ACC112 (cell line): ENCODE measurements at regions not wholly inside any gene's neighbourhood (a gene's known extent, or its start where the extent isn't known, plus 50 kb on each side); places are given as distances from the start of the nearest gene placed in this dataset.

Experiments used
- H2AFZ ChIP-seq: fragments of 200-600 bp; sonication (generic); one replicate; pipeline ENCODE4 v1.6.0; 2017; ENCODE audit warnings: antibody characterized with exemption, low read length; ENCODE audit not compliant: unreplicated experiment
- H3K27ac ChIP-seq: fragments of 200-600 bp; sonication (generic); 2 replicates; pipeline ENCODE4 v1.5.1; 2014; ENCODE audit warnings: low read depth, mild to moderate bottlenecking, antibody characterized with exemption, low read length, moderate library complexity
- H3K27me3 ChIP-seq: fragments of 200-600 bp; sonication (generic); 2 replicates; pipeline ENCODE4 v1.6.1; 2014; ENCODE audit warnings: mild to moderate bottlenecking, antibody characterized with exemption, low read length, moderate library complexity, mixed read lengths; ENCODE audit not compliant: insufficient read depth
- H3K36me3 ChIP-seq: fragments of 200-600 bp; sonication (generic); 2 replicates; pipeline ENCODE4 v1.6.1; 2016; ENCODE audit warnings: mild to moderate bottlenecking, antibody characterized with exemption, low read length, moderate library complexity, mixed read lengths; ENCODE audit not compliant: insufficient read depth
- H3K4me1 ChIP-seq: fragments of 200-600 bp; sonication (generic); one replicate; pipeline ENCODE4 v1.6.1; 2016; ENCODE audit warnings: low read length, mixed read lengths; ENCODE audit not compliant: insufficient read depth, unreplicated experiment, control insufficient read depth
- H3K4me3 ChIP-seq: fragments of 200-600 bp; sonication (generic); 2 replicates; pipeline ENCODE4 v1.5.1; 2014; ENCODE audit warnings: mild to moderate bottlenecking, low read depth, low read length
- H3K79me2 ChIP-seq: fragments of 200-600 bp; sonication (generic); one replicate; pipeline ENCODE4 v1.6.0; 2016; ENCODE audit warnings: low read length; ENCODE audit not compliant: control insufficient read depth, unreplicated experiment, insufficient read depth

DNA sequence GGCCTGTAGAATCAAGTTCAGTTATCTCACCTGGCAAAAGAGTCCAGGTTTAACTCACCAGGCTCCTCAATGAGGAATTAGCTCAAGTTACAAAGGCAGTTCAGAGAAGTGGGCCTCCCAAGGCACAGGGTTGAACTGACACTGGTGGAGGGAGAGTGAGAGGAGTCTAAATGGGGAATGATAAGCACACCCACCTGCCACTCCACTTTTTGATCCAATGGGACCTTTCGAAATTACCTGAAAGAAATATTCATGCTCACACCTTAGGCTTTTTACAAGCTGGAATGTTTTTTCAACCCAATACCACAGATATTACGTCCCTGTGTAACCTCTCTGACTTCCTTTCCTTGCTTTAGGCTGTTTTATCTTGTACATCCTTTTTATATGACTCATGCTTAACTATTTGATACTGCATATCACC is 642.7 kb upstream of the TENM4 start:
- Histone ChIP-seq H3K27ac (no peak overlapping the region), H2AFZ (no peak overlapping the region), H3K4me1 (no peaks in the 10 kb centered on the region), H3K27me3 (peaks cover 5% of the 10 kb centered on the region; the same call in 1 of the 2 replicates), H3K36me3 (no peaks in the 10 kb centered on the region), H3K79me2 (no peaks in the 10 kb centered on the region), H3K4me3 (no peak overlapping the region)

DNA sequence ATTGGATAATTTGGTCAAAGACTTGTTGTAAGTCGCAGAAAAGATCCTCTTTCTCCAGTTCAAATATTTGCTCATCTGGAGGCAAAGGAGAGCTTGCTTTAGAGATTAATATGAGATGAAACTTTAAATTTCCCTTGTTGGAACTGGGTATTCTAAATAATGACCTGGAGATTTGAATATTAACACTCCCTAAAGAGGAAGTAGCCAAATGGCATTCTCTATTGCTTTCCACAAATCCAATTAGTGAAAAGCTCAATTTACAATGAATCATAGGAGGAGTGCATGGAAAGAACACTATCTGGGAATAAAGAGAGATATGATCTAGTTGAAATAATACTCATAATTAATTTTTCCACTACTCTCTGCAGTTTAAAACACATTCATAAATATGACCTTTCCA is 641.6 kb upstream of the TENM4 start:
- no peak overlapping the region for H3K4me3 ChIP-seq
- H3K4me1 ChIP-seq: no peaks in the 10 kb centered on the region
- H3K79me2 ChIP-seq: no peaks in the 10 kb centered on the region
- no peaks in the 10 kb centered on the region for H3K36me3 ChIP-seq
- H3K27me3 ChIP-seq: peaks cover 5% of the 10 kb centered on the region; the same call in 1 of the 2 replicates
- no peak overlapping the region for H2AFZ ChIP-seq
- no peak overlapping the region for H3K27ac ChIP-seq

DNA sequence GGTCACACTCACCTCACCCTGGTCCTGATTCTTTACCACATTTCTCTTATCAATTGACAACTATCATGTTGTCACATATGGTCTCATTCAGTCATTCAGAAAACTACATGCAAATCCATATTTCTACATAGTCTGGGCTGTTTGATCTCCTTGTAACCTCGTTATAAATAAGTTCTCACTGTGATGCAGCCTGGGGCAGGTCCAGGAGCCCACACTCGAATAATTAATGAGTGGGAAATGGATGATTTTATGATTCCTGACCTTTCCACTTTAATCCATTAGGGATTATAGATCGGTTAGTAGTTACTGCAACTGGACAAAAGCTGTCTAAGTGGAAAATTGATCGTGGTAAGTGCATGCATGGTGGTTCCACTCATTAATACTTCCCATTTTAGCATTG is 636.3 kb upstream of the TENM4 start:
- no peak overlapping the region for H2AFZ ChIP-seq
- H3K79me2 ChIP-seq: no peaks in the 10 kb centered on the region
- H3K27ac ChIP-seq: no peak overlapping the region
- no peaks in the 10 kb centered on the region for H3K36me3 ChIP-seq
- H3K4me1 ChIP-seq: no peaks in the 10 kb centered on the region
- no peak overlapping the region for H3K4me3 ChIP-seq
- peaks cover 5% of the 10 kb centered on the region; the same call in 1 of the 2 replicates for H3K27me3 ChIP-seq

DNA sequence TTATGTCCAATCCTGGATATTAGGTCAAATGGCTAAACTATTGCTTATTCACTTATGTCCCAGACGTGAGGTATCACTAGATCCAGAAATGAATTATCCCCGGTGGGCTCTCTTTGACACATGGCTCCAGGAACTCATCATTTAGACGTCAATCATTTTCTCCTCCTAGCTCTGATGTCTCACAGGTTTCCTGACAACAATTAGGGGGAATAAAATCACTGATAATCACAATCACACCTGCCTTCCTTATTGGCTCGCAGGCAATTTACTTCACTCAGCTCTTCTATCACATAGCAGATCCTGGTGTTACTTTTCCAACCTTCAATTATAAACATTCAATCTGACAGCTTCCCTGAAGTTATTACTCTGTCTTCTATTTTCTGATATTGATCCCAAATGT is 634.0 kb upstream of the TENM4 start:
- H3K4me3 ChIP-seq: no peak overlapping the region

DNA sequence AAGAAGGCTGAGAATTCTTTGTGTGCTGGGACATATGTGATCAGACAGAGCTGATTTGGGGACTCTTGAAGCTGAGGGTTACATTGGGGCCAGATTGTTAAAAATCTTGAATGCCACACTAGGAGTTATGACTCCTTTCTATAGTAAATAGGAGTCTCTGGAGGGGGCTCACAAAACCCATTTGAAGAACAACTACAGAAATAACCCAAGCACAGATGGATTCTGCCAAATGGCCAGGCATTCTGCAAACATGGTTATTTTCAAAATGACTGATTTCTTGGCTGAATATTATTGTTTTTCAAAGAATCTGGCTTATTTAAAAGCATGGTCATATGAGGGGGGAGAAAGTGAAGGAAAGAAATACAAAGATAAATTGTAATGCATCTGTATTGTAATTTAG is 625.5 kb upstream of the TENM4 start:
- H3K4me3 ChIP-seq: no peak overlapping the region
- no peak overlapping the region for H2AFZ ChIP-seq
- no peak overlapping the region for H3K27ac ChIP-seq
- no peaks in the 10 kb centered on the region for H3K36me3 ChIP-seq
- no peaks in the 10 kb centered on the region for H3K4me1 ChIP-seq
- H3K79me2 ChIP-seq: no peaks in the 10 kb centered on the region
- H3K27me3 ChIP-seq: no peaks in the 10 kb centered on the region

More for the DNA sequence above, 634.0 kb upstream of the TENM4 start:
- Histone ChIP-seq H3K79me2 (no peaks in the 10 kb centered on the region), H3K36me3 (no peaks in the 10 kb centered on the region), H3K27ac (no peak overlapping the region), H3K27me3 (0 out of 2 replicates have a peak, but pooled peaks cover 5% of the 10 kb centered on the region), H2AFZ (no peak overlapping the region), H3K4me1 (no peaks in the 10 kb centered on the region)

DNA sequence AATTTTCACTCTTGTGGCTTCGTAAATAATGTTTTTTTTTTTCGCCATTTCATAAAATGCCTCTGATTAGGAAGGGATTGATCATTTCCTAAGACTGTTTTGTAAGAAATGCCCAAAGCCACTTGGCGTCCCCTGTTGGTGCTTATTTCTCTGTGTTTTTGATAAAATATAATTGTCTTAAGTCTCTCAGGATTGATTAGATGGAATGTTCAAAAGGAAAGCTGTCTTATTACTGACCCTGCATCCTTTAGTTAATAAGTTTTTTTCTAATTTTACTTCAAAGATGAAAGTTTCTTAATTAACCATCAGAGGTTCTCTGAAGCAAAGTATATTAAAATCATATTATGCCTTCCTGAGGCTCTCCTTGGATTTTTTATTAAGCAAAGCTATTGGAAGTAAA is 624.3 kb upstream of the TENM4 start:
- Histone ChIP-seq H3K79me2 (no peaks in the 10 kb centered on the region), H3K4me3 (no peak overlapping the region), H3K27me3 (no peaks in the 10 kb centered on the region), H3K36me3 (no peaks in the 10 kb centered on the region), H3K4me1 (no peaks in the 10 kb centered on the region), H2AFZ (no peak overlapping the region), H3K27ac (no peak overlapping the region)

DNA sequence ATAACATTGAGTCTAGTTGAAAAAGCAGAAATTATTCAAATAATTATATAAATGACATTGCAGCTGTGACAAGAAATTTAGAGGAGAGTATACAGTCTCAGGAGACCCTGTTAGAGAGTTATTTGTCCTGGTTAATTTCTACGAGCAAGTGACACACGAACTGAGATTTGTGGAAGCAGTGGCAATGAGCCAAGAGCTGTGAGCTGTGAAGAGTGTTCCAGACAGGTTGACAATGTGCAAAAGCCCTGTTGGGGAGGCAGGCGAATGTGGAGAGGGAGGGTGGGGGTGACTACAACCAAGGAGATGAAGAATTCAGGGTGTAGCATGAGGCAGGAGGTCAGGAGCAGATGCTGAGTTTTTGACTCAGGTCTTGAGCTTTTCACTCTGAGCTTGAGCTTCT is 620.2 kb upstream of the TENM4 start:
- H3K79me2 ChIP-seq: no peaks in the 10 kb centered on the region
- no peak overlapping the region for H3K4me3 ChIP-seq
- H3K27me3 ChIP-seq: no peaks in the 10 kb centered on the region
- H3K27ac ChIP-seq: no peak overlapping the region
- no peak overlapping the region for H2AFZ ChIP-seq
- no peaks in the 10 kb centered on the region for H3K4me1 ChIP-seq
- no peaks in the 10 kb centered on the region for H3K36me3 ChIP-seq

DNA sequence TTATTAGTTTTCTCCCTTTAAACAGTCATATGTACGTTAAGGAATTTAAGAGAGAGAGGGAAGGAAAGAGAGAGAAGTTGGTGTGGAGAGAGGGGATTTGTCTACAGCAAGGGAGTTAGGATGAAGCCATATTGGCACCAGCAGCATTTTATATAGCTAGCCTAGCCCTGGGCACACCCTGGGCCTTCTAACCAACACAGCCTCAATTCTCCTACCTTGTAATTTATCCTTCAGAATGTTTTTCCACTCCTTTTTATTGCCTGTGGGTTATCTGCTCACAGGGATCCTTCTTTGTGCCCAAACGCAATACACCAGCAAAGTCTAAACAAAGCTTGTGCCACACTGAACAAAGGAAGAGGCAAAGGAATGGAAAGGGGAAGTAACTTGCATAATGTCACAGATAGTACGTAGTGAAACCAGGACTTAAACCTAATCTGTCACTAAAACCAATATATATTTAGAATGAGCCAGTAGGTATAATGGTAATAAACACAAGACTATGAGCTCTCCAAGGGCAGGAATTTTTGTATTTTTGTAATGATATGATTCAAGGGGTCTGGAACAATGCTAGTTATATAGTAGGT is 613.8 kb upstream of the TENM4 start:
- no peak overlapping the region for H2AFZ ChIP-seq
- H3K27me3 ChIP-seq: no peaks in the 10 kb centered on the region
- H3K4me3 ChIP-seq: no peak overlapping the region
- H3K36me3 ChIP-seq: no peaks in the 10 kb centered on the region
- no peaks in the 10 kb centered on the region for H3K79me2 ChIP-seq
- no peaks in the 10 kb centered on the region for H3K4me1 ChIP-seq
- no peak overlapping the region for H3K27ac ChIP-seq

DNA sequence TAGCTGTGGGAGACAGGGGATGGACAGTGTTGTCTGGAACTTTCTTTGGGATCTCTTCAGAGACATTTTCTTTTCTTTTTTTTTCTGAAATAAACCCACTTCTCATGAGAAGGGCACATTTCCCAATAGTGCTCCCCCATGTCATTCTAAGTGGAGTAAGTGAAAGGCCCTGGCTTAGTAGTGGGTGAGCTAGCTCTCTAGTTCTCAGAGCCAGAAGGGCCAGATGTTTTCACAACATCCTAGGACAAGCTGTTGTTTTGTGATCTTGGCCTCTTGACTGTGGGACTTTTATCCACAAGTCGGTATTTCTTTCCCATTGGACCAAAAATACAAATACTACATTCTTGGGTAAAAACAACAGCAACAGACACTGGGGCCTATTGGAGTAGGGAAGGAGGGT is 607.7 kb upstream of the TENM4 start:
- Histone ChIP-seq H3K27ac (no peak overlapping the region), H3K36me3 (no peaks in the 10 kb centered on the region), H3K4me3 (no peak overlapping the region), H2AFZ (no peak overlapping the region), H3K27me3 (no peaks in the 10 kb centered on the region), H3K79me2 (no peaks in the 10 kb centered on the region), H3K4me1 (no peaks in the 10 kb centered on the region)

DNA sequence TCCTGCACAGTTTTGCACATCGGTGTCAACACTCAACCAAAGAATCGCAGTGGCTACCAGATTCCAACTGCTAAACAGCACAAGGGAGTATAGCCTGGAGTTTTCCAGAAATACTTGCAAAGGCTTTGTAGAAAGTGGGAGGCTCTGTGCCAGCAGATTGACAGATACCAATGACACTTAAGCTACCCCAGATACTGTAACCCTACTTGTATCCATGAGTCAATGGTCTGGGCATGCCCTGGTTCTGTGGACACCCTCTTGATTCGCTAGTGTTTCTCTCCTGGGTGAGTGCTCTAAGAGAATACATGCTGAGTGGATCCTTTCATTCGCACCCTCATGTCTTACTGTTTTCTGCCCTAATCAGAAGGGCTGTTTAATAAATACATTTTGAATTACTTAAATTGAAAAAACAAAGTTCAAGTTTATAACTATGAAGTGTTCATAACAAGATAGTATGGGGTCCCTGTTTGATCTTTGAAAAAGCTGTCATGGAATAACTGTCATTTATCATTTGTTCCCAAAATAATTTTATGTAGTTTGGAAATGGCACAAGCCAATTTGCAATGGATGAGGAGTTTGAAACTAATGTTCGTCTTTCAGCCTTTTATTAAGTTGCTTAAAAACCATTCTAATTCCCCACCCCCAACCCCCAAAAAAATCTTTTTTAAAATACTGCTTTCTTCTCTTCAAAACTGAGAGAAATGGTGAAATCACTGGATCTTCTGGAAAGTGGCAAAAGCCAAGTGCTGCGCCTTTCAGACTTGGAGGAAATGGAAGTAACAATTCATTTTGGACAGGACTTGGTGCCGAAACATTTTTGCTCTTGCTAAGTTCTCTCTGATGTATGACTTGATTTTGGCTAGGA is 600.5 kb upstream of the TENM4 start:
- Histone ChIP-seq H3K27ac (no peak overlapping the region), H3K4me1 (no peaks in the 10 kb centered on the region), H3K4me3 (no peak overlapping the region)

DNA sequence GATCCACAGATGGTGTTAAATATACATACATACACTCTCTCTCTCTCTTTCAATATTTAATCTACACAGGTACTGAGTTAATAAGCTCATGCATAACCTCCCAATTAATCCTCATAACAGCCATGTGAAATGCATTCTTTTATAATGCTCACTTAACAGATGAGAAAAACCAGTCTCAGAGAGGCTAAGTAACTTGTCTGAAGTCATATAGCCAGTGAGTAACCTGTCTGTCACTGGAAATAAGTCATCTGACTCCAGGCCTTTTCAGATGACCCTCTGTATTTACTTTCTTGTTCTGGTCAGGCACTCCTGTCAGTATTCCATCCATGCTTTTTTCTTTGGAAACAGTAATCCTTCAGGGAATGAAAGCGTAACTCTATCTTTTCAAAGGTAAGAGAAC is 594.0 kb upstream of the TENM4 start:
- no peaks in the 10 kb centered on the region for H3K36me3 ChIP-seq
- no peak overlapping the region for H3K4me3 ChIP-seq
- H2AFZ ChIP-seq: no peak overlapping the region
- no peaks in the 10 kb centered on the region for H3K79me2 ChIP-seq
- no peak overlapping the region for H3K27ac ChIP-seq
- H3K27me3 ChIP-seq: no peaks in the 10 kb centered on the region
- no peaks in the 10 kb centered on the region for H3K4me1 ChIP-seq

More for the DNA sequence above, 600.5 kb upstream of the TENM4 start:
- H3K27me3 ChIP-seq: no peaks in the 10 kb centered on the region
- no peaks in the 10 kb centered on the region for H3K79me2 ChIP-seq
- H2AFZ ChIP-seq: no peak overlapping the region
- H3K36me3 ChIP-seq: no peaks in the 10 kb centered on the region
